Stomach (tissue), 8 donors: ENCODE measurements at regions not wholly inside any gene's neighbourhood (a gene's known extent, or its start where the extent isn't known, plus 50 kb on each side); places are given as distances from the start of the nearest gene placed in this dataset.

Experiments
- DNase-seq, 2 donors: peaks; one replicate each; pipeline versions ENCODE4 v3.0.0 to v3.0.0-alpha.2; 2013 to 2019
- H3K27ac ChIP-seq, 5 donors: fragments of 200-600 bp in 4 of 5; sonication (generic) in 4 of 5; one replicate each; pipeline ENCODE4 v1.5.1; 2013 to 2019; ENCODE audit warnings: mild to moderate bottlenecking in 1 of 5, moderate library complexity in 1 of 5
- H3K27me3 ChIP-seq, 3 donors: fragments of 200-600 bp; sonication (generic); one replicate each; pipeline ENCODE4 v1.5.1; 2017 to 2019; ENCODE audit warnings: mixed run types in 1 of 3
- H3K36me3 ChIP-seq, 4 donors: fragments of 200-600 bp; sonication (generic); 1 replicate in 3 of 4; 2 replicates in 1 of 4; pipeline ENCODE4 v1.5.1; 2016 to 2019
- H3K4me1 ChIP-seq, 4 donors: fragments of 200-600 bp; sonication (generic); one replicate each; pipeline ENCODE4 v1.5.1; 2016 to 2019
- H3K4me3 ChIP-seq, 4 donors: fragments of 200-600 bp; sonication (generic) in 3 of 4; one replicate each; pipeline ENCODE4 v1.5.1; 2016 to 2019; ENCODE audit warnings: mild to moderate bottlenecking in 1 of 4
- H3K9me3 ChIP-seq, 4 donors: fragments of 200-600 bp; sonication (generic); one replicate each; pipeline ENCODE4 v1.5.1; 2016 to 2019
- EP300 ChIP-seq: sonication (generic); formaldehyde crosslinking; IDR thresholded peaks from one replicate; pipeline ENCODE4 v1.6.1; 2017; ENCODE audit warnings: antibody characterized with exemption
- POLR2A ChIP-seq, 4 donors: fragments of 450-650 bp; IDR thresholded peaks; one replicate each; pipeline ENCODE4 v1.6.1; 2016; ENCODE audit warnings: antibody characterized with exemption in 4 of 4, control low read depth in 2 of 4, mild to moderate bottlenecking in 1 of 4, moderate library complexity in 1 of 4
- POLR2AphosphoS5 ChIP-seq, 3 donors: sonication (generic); formaldehyde crosslinking; IDR thresholded peaks; one replicate each; pipeline ENCODE4 v1.6.1; 2016; ENCODE audit warnings: antibody characterized with exemption in 3 of 3
- WGBS, 5 donors: extraction: QIAGEN DNeasy Blood & Tissue Kit in 3 of 5; methylation state at CpG; one replicate each; pipeline versions ENCODE4 v1.1.5 to v1.1.7; 2013 to 2018; 5-methylcytosine and 5-hydroxymethylcytosine counted together
- intact Hi-C: fragments of 100-400 bp; cut with DNase I; formaldehyde crosslinking; loops from one replicate; pipeline ENCODE4 v1.15.1; 2023; ENCODE audit warnings: low total_unique reads
- TF ChIP-seq, protein P1 (sequence below), 7 experiments: fragments of 450-650 bp in 4 of 7; fragments of 200-600 bp in 3 of 7; sonication (generic) in 3 of 7; IDR thresholded peaks; one replicate each; pipeline ENCODE4 v1.5.1; 2016 to 2019; ENCODE audit warnings: antibody characterized with exemption in 7 of 7, control low read depth in 2 of 7, mild to moderate bottlenecking in 1 of 7
- donor health status: healthy with polysubstance abuse.
- donor health status: Bipolar disorder and iron deficiency.
- donor health status: healthy.

DNA sequence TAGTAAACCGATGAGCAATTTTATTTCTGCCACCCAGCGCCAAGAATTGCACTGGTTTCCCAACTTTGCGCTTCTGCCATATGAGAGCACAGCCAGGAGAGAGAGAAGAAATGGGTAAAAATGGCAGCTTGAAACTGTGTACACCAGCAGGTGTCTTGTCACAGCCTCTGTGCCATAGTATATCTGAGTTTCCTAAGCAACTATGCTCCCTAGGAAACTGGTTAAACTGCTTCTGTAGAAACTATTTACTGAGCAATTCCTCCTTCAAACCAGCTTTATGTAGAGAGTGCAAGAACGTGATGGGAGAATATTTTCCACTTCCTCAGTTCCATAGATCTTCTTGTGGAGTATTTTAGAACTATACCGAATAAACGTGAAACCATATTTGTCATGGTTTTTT lies 1361.3 kb downstream of the PCDH9 start:
- 66 to 71% (median 69%) methylated on average over 6 of the region's 6 CpGs for WGBS, 5 donors
- H3K9me3 ChIP-seq, result no peaks in the 10 kb centered on the region
- H3K27ac ChIP-seq, result no peak overlapping the region
- no peaks in the 10 kb centered on the region for H3K4me1 ChIP-seq
- H3K36me3 ChIP-seq, result no peaks in the 10 kb centered on the region
- TF ChIP-seq POLR2A (IDR thresholded peaks at IDR 0.05), result no peak
- TF ChIP-seq POLR2AphosphoS5 (IDR thresholded peaks at IDR 0.05), result no peak
- TF ChIP-seq, protein P1, sequence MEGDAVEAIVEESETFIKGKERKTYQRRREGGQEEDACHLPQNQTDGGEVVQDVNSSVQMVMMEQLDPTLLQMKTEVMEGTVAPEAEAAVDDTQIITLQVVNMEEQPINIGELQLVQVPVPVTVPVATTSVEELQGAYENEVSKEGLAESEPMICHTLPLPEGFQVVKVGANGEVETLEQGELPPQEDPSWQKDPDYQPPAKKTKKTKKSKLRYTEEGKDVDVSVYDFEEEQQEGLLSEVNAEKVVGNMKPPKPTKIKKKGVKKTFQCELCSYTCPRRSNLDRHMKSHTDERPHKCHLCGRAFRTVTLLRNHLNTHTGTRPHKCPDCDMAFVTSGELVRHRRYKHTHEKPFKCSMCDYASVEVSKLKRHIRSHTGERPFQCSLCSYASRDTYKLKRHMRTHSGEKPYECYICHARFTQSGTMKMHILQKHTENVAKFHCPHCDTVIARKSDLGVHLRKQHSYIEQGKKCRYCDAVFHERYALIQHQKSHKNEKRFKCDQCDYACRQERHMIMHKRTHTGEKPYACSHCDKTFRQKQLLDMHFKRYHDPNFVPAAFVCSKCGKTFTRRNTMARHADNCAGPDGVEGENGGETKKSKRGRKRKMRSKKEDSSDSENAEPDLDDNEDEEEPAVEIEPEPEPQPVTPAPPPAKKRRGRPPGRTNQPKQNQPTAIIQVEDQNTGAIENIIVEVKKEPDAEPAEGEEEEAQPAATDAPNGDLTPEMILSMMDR (IDR thresholded peaks at IDR 0.05), result no peak
- no peak for TF ChIP-seq EP300
- intact Hi-C loops, result no loop called here
- no peaks in the 10 kb centered on the region for H3K27me3 ChIP-seq
- no peak overlapping the region for H3K4me3 ChIP-seq
- DNase-seq, result no peak

DNA sequence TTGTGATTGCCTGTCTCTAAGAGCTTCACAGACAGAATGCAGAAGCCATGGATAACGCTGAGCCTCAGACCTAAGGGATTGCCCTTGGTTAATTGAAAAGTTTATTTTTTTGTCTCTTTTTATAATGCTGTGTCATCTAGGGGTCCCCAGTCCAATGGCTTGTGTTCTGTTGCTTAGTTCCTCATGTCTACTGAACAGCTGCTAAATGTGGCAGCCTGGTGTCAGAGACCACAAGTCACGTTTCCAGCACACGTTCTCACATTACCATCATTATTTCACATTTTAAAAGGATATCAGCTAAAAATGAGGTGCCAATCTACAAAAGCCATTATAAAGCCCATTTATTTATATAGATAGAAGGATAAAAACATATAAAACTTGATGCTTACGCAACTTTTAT lies 1362.0 kb downstream of the PCDH9 start:
- Histone ChIP-seq H3K4me3 (no peak overlapping the region), H3K9me3 (no peaks in the 10 kb centered on the region), H3K36me3 (no peaks in the 10 kb centered on the region), H3K4me1 (no peaks in the 10 kb centered on the region), H3K27me3 (no peaks in the 10 kb centered on the region), H3K27ac (no peak overlapping the region)
- no peak for DNase-seq
- 81 to 89% (median 85%) methylated on average over 4 of the region's 4 CpGs for WGBS, 5 donors
- intact Hi-C loops, result no loop called here
- TF ChIP-seq POLR2AphosphoS5 (IDR thresholded peaks at IDR 0.05) (no peak), POLR2A (IDR thresholded peaks at IDR 0.05) (no peak), EP300 (no peak)
- TF ChIP-seq, protein P1 (IDR thresholded peaks at IDR 0.05), result no peak

DNA sequence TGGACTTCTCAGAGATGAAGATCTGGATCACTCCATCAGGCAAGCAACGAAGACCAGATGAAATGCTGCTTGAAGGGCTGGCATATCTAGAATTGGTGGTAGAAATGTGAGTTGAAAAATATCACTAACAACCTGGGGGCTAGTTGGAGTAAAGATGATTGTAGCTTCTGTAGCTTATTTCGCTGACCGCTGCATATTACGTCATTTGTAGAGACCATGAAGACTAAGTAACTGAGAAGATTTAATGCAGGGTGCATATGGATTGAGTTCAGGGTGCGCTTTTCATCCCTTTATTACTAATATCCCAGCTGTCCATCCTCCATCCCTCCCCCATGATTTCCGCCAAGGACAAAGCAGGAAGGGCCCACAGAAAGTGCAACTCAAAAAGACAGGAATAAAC lies 1364.0 kb downstream of the PCDH9 start:
- intact Hi-C loops, result no loop called here
- no peak for TF ChIP-seq POLR2AphosphoS5 (IDR thresholded peaks at IDR 0.05)
- TF ChIP-seq, protein P1 (IDR thresholded peaks at IDR 0.05), result no peak
- TF ChIP-seq POLR2A (IDR thresholded peaks at IDR 0.05), result no peak
- no peak for TF ChIP-seq EP300
- no peak overlapping the region for H3K27ac ChIP-seq
- WGBS, 5 donors, result 90 to 96% (median 94%) methylated on average over 6 of the region's 6 CpGs
- no peak overlapping the region for H3K4me3 ChIP-seq
- H3K36me3 ChIP-seq, result no peaks in the 10 kb centered on the region
- H3K4me1 ChIP-seq, result no peaks in the 10 kb centered on the region
- DNase-seq, result no peak
- no peaks in the 10 kb centered on the region for H3K27me3 ChIP-seq
- H3K9me3 ChIP-seq, result no peaks in the 10 kb centered on the region

DNA sequence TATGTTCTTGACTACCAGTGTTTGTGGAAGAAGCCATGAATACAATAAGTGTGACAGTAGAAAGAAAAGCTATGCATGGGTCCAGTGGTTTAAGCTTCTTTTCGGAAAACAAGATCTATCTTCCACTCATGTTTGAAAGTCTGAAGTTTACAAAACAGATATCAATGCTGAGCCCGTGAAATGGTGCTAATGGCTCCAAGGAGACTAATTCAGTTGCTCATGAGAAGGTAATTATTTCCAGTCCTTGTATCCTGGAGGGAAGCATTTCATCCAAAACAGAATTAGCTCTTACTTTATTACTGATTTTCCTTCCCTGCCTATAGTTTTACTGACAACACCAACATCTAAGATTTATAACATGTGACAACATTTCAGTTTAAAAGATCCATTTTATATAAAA lies 1364.9 kb downstream of the PCDH9 start:
- Histone ChIP-seq H3K4me3 (no peak overlapping the region), H3K9me3 (no peaks in the 10 kb centered on the region), H3K4me1 (no peaks in the 10 kb centered on the region), H3K27ac (no peak overlapping the region), H3K36me3 (no peaks in the 10 kb centered on the region), H3K27me3 (no peaks in the 10 kb centered on the region)
- TF ChIP-seq, protein P1 (IDR thresholded peaks at IDR 0.05), result no peak
- TF ChIP-seq POLR2AphosphoS5 (IDR thresholded peaks at IDR 0.05) (no peak), POLR2A (IDR thresholded peaks at IDR 0.05) (no peak), EP300 (no peak)
- intact Hi-C loops, result no loop called here
- no peak for DNase-seq
- WGBS, 5 donors, result 76 to 91% (median 85%) methylated on average over 2 of the region's 2 CpGs
